NOMO-1 treated with dmso at 0.1 percent for 144 hours (cell line): ENCODE measurements at regions not wholly inside any gene's neighbourhood (a gene's known extent, or its start where the extent isn't known, plus 50 kb on each side); places are given as distances from the start of the nearest gene placed in this dataset.

Source experiments
- DNase-seq: peaks from one replicate; lab custom pipeline; 2025; ENCODE audit not compliant: unreplicated experiment; lab: John Stamatoyannopoulos, UW

DNA sequence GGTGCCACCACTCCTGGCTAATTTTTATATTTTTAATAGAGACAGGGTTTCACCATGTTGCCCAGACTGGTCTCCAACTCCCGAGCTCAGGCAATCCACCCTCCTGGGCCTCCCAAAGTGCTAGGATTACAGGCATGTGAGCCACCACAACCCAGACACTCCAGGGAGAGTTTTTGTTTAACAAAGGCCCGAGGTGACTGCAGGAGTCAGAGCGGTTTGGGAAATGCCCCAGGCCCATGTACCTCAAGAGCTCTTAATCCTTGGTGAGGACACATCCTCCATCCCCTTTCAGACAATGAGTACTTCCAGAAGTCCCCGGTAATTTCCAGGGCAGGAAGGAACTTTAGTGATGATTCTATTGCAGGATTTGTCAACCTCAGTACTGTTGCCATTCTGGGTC, 176.0 kb downstream of the ESRRB start:
- DNase-seq = no peak

DNA sequence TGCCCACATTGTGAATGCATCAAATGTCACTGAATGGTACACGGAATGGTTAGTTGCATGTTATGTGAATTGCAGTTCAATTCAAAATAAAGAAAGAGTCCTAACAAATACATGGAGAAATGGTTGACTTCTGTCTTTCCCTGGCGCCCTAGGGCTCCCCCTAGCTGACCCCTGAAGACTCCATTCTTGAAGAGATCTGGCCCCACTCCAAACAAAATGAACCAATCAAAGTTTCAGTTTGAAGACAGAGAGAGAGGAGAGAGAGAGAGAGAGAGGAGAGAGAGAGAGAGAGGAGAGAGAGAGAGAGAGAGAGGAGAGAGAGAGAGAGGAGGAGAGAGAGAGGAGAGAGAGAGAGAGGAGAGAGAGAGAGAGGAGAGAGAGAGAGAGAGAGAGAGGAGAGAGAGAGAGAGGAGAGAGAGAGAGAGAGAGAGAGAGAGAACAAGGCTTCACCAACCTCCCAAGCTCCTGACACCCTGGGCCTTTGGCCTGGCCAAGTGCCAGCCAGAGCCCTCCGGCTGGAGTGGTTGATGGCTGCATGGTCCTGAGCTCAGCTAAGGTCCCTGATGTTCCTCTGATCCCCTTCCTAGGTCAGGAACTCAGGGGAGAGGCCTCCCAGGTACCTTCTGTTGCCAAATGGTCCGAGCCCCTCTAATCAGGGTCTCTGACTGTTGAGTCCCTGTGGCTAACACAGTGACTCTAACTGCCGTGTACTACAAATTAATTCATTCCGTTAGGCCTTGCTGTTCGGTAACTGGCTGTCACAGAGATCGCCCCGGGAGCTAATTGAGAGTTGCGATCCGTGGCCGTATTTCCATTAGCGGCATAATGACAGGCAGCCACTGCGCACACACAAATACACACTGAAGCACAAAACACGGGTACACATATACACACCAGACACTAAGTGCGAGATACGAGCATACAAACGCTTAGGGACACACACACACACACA, 188.8 kb downstream of the ESRRB start:
- no peak for DNase-seq

DNA sequence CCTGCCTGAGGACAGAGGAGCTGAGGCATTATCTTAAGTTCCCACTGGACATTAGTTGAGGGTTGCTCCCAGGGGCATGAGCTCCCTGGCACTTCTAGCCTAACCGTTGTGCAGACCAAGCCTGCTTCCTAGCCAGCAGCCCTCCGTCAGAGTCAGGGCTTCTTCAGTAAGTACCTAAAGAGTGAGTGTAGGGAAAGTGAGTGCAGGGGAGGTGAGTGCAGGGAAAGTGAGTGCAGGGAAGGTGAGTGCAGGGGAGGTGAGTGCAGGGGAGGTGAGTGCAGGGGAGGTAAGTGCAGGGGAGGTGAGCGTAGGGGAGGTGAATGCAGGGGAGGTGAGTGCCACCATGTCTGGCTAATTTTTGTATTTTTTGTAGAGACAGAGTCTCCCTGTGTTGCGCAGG, 190.5 kb downstream of the ESRRB start:
- DNase-seq = no peak

DNA sequence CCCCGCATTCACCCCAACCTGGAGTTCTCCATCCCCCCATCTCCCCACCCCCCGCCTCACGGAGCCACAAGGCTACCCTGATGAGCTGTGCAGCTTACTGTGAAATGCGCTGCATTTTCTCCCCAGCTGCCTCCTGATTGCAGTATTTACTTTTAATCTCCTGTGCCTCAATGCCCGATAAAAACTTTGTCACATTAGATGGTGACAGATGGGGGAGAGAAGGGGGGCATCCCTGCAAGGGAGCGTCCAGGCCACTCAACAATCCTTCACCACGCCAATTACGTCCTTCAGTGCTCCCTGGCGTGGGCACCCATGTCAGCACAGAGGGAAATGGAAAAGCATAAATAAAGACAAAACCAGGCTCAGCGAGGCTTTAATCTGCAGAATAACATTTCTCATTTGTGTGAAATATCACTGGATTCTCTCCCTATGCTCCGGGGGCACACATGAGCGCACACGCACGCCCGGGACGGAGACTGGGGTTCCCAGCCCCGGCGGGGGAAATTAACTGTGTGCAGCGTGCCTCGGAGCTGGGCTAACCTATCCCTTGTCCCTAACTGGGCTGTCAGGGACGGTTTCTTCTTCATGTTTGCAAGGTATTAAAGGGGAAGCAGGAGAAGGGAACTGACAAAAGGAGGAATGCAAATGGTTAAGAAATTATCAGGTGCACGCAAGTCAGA, 186.7 kb upstream of the VASH1 start:
- DNase-seq = no peak

DNA sequence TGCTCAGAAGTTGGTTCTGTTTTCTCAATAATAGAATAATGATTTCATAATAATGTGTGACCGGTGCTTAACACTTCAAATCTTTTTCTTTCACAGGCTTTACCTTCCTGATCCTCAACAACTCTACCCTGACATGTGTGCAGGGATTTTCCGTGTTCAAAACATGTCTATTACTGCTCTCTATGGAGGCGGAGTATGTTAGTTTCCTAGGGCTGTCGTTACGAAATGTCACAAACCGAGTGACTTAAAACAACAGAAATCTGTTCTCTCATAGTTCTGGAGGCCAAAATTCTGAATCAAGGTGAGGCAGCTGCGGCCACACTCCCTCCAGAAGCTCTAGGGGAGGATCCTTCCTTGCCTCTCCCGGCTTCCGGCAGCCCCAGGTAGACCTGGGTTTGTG, 186.2 kb upstream of the VASH1 start:
- DNase-seq = no peak

DNA sequence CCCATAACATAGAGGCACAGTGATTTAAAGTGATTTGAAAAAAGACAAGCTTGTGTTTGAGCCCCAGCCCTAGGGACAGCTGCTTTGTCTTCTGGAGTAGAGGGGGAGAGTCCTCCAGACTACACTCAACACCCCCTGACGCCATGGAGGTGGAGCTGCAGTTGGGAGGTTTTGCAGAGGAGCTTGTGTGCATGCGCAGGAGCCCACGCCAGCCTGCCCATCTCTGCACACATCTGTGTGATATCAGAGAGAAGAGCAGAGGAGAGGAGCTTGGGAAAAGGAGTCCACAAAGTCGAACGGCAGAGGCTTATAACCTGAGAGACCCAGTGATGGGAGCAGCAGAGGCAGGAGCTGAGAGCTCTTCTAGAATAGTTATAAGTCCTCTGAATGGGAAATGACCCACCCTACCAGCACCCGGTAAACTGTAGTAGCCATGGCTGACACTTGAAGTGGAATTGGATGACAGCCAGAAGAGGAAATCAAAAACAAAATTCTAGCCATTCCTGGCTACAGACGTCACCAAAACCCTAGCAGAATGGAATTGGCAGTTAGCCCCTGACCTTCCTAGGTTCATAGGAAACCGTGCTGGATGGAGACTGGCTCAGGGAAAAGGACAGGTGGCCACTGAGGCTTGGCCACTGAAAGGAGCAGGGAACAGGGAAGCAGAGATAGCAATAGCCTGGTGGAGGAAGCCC, 185.1 kb upstream of the VASH1 start:
- DNase-seq = no peak

DNA sequence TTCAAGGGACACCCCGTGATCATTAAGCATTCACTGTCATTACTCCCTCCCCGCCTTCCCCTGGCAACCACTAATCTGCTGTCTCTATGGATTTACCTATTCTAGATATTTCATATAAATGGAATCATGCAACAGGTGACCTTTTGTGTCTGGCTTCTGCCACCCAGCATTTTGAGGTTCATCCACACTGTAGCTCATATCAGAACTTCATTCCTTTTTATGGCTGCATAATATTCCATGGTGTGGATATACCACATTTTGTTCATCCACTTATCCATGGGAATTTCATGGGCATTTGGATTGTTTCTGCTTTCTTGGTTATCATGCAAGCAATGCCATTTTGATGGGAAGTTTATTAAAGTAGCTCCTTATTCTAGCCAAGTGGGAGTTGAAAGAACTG, 184.2 kb upstream of the VASH1 start:
- no peak for DNase-seq

DNA sequence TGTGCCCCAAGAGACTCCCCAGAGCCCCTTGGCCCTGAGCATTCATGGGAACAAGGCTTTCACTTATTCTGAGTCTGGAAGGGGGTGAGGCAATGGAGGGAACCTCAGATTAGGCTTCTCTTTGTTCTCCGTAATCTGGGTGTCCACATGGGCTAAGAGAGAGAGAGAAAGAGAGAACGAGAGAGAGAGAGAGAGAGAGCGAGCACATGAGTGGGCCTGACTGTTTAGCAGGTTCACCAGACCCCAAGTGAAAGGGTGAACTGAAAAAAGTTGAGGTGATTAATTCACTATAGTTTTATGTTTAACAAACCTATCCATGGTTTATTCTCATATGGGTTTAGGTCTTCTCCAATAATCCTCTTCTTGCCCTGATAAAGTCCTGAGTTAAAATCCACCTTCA, 183.4 kb upstream of the VASH1 start:
- no peak for DNase-seq

DNA sequence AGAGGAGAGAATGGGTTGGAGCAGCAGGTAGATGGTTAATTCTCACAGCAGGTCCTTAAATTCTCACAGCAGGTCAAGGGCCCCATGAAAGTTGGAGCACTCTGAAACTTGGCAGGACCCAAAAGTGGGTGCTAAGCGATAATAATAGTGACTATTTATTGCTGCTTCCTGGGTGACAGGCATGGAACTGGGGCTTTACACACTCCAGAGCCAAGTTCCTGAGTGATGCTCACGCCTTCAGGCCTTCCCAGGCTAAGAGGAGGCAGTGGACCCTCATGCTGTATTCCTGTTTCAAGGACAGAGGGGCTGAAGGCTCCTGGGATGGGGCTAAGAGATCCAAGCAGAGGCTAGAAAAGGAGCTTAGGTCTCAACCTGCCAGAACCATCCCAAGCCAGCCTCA, 180.9 kb upstream of the VASH1 start:
- DNase-seq = no peak

DNA sequence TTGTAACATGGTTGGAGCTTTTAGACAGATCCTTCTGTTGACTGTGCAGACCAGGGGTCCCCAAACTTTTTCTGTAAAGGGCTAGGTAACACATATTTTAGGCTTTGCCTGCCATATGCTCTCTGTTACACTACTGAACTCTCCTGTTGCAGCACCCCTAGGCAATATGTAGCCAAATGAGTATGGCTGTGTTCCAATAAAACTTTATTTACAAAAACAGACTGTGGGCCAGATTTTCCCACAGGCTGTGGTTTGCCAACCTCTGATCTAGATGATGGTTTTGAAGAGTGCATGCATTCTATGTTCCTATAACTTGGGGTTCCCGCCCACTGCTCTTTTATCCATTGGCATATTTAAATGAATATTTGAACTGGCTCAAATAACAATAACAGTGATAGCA, 180.3 kb upstream of the VASH1 start:
- DNase-seq = no peak

DNA sequence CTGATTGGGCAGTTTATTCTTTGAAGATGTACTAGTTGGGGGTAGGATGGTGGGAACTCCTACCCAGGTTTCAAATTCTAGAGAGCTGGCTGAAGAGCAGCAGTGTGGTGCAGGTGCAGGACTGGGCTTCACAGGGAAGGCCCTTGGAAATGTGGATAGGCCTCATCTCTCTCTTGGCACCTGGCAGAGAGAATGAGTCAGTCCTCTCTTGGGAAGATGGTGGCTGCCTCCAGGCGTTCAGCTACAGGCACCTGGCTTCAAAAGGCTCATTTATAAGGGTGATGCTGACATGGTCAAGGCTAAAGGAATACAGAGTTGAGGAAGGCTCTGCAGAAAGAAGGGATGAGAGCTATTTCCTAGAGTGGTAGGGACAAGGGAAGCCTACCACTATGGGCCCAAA, 179.7 kb upstream of the VASH1 start:
- DNase-seq = no peak

DNA sequence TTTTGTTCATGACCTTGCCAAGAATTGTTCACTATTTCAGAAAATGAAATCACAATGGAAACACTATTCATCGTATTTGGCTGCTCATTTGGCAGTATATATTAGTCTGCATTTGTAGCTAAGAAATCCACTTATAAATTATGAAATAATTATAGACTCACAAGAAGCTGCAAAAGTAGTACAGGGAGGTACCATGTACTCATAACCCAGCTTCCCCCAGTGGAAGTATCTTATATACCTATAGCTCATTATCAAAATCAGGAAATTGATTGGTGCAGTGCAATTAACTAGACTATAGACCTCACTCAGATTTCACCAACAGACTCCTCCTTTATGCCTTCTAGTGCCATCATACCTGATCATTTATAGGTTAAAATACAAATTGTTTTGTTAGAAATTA, 178.8 kb upstream of the VASH1 start:
- DNase-seq = no peak

DNA sequence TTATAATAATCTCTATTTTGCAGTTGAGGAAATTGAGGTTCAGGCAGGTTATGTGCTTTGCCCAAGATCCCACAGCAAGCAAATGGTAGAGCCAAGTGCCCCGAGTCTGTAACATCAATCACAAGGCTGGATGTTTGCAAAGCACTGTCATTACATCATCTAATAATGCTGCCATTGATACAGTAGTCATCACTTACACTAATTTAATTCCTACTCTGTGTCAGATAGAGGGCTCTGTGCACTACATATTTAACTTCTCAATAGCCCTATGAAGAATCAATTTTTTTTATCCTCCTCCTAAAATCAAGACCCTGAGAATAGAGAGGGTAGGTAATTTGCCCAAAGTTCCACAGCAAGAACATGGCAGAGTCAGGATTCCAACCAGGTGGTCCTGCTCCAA, 178.1 kb upstream of the VASH1 start:
- DNase-seq = no peak

DNA sequence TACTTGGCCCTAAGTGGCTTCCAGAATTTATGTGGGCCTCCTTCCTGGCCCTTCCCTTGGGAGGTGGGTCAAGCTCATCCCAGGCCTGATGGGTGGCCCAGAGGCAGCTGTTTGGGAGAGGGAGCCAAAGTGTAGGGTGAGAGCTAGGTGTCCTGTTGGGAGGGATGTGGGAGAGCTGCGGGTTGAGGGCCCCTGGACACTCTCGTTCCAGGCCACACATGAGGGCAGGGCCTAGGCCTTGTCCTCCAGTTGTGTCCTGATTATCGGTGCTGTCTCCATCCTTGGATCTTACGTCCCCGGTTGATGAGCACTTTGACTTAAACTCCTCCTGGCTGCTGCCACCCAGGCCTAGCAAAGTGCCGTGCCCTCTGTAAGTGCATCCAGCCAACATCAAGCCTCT, 177.5 kb upstream of the VASH1 start:
- no peak for DNase-seq

DNA sequence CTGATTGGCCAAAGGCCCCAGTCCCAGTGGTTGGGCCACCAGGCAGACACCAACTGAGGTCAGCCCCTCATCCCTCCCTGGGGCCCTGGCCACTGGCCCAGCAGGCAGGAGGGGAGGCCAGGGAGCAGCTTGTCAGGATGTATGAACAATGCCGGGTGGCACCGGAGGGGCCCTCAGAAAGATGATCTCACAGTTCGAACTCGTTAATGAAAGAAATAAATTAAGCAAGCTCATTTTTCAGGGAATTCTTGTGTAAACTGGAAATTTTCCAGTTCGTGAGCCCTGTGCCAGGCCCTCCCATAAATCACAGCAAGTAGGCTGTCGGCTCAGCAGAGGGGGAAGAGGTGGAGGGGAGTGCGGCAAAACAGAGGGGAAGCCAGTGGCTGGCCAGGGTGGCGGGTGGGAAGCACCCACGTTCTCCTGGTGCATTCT, 177.0 kb upstream of the VASH1 start:
- no peak for DNase-seq

DNA sequence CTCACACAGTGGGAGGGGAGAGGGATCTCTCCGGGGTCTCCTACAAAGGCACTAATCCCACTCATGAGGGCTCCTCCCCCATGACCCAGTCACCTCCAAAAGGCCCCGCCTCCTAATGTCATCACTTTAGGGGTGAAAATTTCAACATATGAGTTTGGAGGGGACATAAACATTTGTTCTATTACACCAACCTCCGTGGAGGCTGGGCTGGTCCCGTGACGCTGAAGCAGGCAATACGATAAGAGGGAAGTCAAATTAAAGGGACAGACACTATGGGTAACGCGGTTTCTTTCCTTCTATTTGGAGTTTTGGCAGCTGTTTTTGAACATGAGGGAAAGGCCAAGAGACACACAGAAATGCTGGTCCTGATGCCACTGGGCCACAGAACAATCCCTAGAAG, 175.7 kb upstream of the VASH1 start:
- DNase-seq = no peak

DNA sequence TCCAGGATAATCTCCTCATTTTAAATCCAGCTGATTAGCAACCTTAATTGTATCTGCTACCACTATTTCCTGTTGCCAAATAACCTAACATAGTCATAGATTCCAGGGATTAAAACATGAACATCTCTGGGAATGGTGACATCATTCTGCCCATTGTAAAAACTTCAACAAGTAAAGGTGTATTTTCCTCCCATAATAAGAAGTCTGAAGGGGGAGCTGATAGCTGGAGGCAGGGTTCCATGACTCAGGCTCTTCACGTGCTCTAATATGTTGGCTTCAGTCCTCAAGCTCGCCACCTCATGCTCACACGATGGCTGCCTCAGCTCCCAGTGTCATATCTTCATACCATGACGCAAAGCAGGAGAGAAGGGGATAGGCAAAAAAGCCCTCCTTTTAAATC, 172.0 kb upstream of the VASH1 start:
- DNase-seq = no peak

DNA sequence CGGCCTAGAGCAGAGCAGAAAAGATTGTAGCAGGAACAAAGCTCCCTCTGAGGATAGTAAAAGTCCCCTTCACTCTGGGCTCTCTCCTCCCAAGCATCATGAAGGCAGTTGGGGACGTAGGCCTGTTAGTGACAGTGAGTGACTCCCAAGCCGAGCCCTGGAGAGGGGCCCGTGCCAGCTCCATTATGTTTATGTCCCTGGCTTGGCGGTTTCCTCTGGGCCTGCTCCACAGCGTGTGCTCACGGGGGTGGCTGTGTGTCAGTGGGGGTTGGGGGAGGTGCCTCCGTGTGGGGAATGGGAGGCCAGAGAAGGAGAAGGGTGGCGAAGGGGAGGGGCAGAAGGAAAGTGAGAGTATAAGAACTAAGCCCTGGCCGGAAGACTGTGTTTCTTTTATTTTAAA, 170.0 kb upstream of the VASH1 start:
- no peak for DNase-seq

DNA sequence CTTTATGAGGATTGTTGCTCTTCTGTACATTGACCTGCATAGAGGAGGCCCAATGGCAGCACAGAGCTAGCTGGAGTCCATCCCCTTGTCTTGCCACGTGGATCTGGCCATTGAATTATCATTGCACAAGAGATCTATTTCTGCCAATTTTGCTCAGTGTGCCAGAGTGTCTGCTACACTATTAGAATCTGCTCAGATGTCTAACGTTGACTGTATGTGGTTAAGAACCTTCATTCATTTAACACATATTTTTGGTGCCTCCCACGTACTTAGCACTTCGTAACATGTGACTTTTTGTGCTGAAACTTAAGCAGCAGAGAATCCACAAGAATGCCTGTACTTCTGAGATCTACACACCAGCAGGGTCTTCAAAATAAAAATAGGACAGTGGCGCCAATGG, 166.0 kb upstream of the VASH1 start:
- DNase-seq = no peak

DNA sequence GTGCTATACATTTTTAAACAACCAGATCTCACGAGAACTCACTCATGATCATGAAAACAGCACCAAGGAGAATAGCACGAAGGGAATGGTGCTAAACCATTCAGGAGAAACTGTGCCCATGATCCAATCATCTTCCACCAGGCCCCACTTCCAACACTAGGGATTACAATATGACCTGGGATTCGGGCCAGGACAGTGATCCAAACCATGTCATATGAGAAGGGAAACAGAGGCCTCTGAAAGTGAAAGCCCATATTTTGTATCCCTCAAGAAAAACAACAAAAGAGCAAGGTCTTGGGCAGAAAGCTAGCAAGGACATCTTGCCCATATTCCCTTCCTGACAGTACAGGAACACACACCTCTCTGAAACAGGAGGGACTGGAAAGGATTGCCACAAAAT, 163.9 kb upstream of the VASH1 start:
- no peak for DNase-seq

DNA sequence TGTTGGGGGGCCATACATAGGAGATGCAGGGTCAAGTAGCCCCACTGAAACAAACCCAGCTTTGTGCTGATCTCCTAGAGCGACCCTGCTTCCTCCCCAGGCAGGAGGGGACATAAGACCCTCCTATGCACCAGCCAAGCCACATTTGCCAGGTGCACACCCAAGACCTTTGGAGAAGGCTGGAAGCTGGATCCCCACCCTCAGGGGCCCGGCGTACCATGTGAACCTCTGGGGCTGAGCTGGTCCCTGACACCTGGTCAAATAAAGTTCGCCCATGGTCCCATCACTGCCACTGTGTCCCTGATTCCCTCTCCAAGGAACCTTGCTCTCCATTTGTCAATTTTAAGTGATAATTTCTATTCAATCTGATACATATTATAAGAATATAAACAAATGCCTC, 162.1 kb upstream of the VASH1 start:
- no peak for DNase-seq
